HG02870 (cell line): ENCODE measurements at regions not wholly inside any gene's neighbourhood (a gene's known extent, or its start where the extent isn't known, plus 50 kb on each side); places are given as distances from the start of the nearest gene placed in this dataset.

ENCODE experiments used
- ATAC-seq: cut with Tn5 transposase; IDR thresholded peaks from one replicate; pipeline ENCODE4 v1.9.1; 2021; ENCODE audit warnings: mild to moderate bottlenecking, moderate library complexity; ENCODE audit not compliant: unreplicated experiment

DNA sequence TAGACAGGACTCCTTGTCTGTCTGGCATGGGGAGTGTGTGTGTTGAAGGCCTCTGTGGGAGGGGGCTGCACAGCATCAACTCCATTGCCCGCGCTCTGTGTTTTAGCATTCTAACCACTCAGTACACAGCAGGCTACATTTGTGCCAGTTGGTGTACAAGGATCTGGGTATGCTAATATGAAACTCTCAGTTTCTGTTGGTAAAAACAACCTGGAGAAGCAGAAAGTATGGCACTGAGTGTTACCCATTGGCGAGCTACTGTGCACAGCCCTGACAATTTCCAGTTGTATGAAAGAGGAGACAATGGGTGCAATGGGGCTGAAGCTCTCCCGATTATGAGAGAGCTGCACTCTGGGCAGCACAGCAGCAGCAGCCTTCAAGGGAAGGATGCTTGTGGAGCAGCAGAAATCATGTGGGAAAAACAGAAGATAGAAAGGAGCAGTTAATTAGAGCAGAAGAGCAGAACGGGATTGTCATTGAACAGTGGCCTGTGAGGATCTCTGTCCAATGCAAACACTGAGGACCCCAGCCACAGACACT lies 443.6 kb downstream of the CBLN2 start:
- no peak for ATAC-seq

DNA sequence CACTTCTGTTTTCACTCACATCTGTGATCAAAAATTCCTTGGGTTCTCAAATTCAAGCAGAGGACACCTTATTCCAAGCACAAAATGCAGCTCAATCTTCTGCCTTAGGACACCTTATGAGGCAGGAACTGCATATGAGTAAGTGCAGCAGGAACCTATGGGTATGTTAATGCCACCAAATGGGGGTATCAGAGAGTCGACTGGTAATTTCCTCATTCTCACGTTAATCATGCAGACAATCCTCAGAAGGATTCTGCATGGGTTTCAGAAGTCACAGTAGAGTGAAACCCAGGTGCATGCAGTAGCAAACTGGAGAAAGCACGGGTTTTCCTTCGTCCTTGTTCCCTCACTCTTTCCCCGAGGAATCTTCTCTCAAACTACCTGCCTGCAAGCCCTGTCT lies 452.8 kb downstream of the CBLN2 start:
- no peak for ATAC-seq

DNA sequence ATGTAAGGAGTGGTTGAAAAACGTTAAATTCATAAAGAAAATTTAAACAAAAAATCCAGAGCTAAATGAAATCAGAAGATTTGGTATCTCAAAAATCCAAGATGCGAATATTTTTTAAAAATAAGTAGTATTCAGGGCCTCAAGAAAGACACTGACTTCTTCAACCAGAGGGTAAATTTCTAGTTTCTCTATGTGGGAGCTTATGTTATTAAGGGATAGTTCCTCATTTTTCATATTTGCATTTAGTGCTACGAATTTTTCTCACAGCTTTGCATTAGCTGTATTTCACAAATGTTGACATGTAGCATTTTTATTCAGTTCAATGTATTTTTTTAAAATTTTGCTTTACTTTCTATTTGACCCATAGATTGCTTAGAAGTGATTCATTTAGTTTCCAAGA lies 454.7 kb downstream of the CBLN2 start:
- ATAC-seq = no peak

DNA sequence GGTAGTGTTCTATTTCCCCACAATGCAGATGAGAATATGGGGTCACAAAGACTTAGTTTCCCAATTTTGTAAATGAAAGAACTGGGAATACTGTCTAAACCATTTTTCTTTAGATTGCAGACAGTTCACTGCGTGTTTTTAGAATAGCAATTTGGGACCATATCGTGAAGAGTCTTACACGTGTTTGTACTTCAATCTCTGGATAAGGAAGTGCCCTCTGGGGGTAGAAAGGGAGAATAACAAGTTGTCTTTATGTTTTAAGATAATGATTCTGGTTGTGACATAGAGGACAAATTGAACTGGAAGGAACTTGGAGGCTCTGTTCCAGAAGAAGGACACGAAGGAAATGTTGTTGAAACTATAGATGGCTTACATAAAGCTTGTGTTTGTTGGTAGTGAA lies 457.7 kb downstream of the CBLN2 start:
- ATAC-seq = no peak

DNA sequence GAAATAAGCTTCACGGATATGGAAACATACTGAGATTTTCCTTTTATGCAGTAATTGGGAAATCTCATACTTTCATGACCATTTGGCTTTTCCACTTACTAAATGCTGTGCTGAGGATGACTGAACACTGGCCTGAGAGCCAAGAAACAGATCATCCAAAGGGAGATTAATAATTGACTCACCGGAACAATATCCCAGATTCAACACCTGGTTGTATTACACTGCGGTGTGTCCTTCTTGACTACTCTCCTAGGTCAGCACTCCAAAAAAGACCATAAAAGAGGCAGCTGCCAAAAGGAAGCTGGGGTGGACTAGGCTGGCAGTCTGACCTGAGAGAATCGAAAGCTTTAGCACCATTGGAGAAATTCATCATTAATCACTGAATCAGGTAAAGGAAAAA lies 469.1 kb downstream of the CBLN2 start:
- no peak for ATAC-seq

DNA sequence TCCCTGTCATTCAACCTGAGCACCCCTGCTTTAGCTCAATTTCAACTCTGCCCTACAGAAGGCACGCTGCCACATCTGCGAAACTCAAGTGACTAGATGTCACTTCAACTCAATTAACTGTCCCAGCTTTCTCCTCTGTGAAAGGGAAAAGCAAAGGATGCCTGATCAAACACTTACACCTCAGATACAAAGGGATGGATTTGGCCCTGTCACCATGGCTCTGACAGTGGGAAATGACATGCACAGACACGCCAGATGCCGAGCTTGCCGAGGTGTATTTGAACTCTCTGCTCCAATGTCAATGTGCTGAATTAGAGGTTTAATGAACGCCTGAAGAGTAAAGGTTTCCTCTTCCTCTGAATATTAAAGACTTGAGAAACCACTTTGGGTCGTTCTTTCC lies 481.1 kb downstream of the CBLN2 start:
- ATAC-seq = no peak

DNA sequence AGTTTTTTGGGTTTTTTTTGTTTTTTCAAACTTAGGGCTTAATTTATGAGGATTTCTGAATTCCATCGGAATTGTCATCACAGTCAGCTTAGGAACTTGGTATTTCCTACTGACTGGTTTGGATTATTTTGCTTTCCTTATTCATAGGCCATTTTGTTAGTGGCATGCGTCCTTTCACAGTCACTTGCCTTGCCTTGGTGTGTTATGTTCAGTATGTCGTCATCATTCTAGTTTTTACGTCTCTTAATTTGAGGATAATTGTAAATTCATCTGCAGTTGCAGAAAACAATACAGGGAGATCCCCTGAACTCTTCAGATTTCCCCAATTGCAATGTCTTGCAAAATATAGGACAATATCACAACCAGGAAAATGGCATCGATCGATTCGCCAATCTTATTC lies 485.3 kb downstream of the CBLN2 start:
- ATAC-seq = no peak

DNA sequence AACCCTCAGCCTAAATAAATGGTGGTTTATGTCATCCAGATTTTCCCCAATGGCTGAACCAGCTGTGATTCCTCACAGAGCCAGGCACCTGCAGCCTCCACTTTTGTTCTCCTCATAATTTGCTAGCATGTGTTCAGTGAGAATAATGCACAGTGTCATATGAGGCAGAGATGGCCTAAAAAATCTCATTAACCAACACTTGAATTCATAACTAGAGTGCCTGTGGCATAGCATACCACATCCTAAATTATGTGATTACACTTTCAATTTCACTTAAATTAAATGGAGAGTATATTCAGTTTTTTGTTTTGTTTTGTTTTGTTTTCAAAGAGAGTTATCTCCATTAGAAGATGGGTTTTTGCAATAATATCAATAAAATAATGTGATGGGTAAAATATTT lies 488.0 kb downstream of the CBLN2 start:
- ATAC-seq = no peak

DNA sequence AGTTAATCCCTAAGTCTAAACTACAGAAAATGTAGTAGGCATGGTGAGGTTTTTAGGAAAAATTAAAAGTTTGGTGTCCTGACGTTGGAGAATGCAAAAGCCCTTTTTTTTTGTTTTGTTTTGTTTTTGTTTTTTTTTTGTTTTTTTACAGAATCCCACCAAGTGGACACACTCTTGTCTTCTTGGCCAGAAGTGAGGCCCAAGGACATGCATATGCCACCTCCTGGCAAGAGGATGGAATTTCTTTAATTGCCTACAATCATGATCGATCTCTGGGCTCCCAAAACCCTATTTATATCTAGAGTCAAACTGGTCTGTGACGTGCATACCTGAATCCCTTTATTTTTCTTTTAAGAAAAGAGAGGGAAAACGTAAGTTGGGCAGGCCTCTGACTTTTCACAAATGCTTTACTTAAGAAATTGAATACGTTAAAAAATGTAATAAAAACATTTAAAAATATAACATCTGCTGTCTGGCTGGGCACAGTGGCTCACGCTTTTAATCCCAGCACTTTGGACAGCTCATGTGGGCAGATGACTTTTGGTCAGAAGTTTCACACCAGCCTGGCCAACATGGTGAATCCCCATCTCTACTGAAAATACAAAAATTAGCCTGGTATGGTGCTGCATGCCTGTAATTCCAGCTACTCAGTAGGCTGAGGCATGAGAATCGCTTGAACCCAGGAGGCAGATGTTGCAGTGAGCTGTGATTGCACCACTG lies 502.7 kb downstream of the CBLN2 start:
- ATAC-seq = no peak

DNA sequence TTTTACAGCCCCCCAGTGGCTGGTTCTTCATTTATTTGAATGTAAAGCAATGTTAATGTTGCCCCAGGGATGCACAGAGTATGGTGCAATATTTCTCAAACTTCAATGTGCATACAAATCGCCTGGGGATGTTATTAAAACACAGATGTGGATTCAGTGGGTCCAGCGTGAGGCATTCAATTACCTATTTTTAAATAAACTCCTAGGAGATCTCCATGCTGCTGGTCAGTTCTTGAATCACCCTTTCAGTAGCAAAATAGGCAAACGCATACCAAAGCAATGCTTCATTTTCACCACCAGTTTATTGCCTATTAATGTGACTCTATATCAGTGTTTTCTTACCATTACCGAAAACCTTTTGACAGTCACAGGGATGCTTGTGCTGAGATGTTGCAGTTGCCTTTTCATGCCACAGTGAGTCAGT lies 530.7 kb downstream of the CBLN2 start:
- no peak for ATAC-seq

DNA sequence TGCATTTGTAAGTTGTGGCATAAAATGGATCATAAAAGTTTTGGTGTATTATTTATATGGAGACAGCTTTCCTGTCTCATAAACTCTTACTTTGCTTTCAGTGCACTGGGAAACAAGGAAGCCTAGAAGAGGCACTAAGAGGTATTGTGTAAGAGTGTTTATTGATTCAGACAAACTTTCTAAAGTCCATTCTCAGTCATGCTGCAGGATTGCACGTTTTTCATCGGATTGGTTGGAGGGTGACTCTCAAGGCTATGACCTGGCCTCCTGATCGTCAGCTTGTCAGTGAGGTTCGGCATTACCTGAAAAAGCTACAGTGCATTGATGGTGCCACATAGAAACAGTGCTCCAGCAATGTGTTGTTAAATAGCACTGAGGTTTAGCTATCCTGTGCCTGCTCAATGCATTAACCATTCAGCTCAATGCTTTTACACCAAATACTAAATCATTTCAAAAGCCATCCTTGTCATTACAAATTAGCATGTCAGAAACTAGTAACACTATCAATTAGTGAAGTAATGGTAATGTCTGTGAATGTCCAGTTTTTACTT lies 545.5 kb downstream of the CBLN2 start:
- no peak for ATAC-seq

DNA sequence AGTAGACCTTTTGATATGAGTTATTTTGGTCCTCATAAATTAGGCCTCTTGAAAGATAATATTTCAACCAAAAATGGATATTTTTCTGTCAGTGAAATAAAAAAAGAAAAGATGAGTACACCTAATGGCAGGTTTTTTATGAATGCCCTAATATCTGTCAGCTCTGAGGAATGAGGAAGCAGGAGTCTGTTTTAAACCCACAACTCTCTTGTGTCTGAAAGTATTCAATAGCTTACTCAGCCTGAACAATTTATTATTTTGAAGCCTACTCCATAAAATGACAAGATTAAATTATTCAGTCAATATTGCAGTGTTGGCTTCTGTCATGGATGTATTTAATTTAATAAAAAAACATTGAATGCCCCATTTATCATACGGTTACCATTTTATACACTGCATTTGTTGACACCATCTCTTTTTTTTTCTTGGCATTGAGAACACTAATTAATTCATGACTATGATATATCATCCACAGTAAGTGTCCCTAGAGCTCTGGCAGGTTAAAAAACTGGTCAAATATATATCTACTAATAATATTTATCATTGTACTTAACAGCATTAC lies 548.2 kb downstream of the CBLN2 start:
- ATAC-seq = no peak

DNA sequence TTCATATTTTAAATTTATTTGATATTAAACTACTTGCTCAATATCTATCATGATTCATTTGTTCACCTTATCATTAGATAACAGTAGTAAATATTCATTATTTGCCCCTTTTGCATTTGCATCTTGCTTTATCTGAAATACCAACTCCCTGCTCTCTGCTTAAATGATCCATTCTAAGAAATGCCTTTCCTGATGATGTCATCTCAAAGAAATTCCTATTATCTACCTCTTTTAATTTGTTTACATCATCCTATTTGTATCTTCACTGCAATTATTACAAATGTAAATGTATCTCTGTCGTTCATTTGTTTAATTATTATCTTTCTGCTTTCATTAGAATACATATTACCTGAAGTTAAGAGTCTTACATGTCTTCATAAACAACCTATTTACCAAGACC lies 549.9 kb downstream of the CBLN2 start:
- no peak for ATAC-seq

DNA sequence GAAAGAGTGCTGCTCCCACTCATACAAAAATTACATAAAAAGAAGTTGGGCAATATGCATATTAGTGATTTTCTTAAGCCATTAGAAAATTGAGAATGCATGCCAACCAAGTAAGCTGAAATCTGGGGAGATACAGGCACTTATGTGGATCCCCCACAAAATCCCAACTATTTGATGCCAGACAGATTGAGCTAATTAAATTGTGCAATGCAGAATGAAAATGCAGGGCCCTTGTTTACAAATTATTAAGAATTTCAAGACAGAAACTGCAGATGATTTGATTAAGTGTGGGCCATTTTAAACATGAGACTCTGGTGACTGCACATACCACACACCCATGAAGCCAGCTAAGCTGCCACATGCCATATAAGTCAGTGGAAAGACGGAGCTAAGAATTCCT lies 554.5 kb downstream of the CBLN2 start:
- ATAC-seq = no peak

DNA sequence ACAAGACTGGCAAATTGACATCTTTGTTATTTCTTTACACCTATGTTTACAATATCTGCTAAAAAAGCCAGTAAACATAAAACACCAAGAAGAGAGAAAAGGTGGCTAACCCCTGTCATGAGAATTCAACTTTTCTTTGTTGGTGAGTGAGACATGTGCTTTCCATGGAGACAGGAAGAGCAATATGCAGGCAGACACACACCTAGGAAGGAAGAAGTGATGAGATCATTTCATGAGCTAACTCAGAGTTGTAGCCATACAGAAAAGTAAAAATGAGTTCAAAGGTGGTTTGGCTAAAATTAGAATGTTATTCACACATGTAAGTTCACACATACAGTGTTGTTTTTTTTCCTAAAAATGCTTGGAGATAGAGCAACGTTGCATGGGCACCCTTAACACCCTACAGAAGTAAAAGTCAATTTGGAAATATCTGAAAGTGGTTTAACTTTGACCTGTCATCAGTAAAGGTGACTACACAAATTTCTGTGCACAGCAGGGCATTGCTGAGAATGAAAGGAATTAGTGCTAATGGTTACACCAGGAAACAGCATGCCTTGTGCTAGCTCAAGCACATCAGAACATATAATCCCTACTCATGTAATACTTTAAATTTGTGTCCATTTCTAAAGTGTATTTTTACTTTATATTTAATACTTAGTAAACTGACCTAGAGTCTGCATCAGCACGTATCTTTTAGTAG lies 557.6 kb downstream of the CBLN2 start:
- ATAC-seq = no peak

DNA sequence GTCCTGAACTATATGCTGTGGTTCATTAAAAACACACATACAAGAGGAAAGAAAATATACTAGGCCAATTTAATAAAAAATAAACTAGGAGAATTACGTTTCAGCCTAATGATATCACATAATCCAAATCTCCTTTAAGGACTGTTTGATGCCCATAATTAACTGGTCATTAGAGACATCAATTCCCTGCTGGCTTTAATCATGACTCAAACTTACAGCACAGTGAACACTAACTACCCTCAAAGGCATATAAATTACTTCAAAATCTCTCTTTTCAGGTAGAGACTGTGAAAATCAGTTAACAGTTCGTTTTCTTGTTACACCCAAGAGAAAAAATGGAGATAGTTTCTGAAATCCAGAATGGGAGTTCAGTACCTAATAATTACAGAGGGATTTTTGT lies 567.4 kb downstream of the CBLN2 start:
- ATAC-seq = no peak

DNA sequence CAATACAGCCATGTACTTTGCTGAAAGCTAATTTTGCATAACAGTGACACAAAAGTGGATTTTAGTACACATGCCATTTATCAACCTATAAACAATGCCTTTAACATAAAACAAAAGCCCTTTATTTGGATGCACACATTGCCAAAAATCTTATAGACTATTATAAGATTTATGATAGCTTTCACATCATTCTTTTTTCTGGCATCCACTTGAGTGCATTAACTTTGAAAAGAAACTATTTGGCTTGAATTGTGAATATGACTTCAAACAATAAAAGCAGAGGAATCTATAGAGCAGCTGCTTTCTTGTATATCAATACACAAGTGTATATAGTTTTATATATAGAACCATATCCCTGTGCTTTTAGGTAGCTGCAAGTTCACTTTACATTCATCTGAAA lies 577.4 kb downstream of the CBLN2 start:
- no peak for ATAC-seq

DNA sequence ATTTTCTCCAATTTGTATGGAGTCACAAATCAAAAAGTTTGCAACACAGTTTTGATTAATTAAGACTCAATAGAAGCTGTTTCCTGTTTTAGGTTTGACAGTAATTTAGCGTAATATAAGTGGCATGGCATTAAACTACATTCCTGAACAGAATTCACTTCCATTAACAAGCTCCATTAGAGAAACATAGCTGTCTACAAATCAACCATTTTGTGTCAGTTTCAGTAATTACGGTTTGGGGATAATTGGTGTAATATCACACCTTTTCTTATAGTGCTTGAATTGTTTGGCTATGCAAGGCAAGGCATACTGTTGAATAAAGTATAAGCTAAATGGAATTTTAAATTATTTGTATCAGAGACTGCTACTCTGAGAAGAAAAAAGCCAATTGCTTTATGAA lies 585.5 kb downstream of the CBLN2 start:
- ATAC-seq = no peak

DNA sequence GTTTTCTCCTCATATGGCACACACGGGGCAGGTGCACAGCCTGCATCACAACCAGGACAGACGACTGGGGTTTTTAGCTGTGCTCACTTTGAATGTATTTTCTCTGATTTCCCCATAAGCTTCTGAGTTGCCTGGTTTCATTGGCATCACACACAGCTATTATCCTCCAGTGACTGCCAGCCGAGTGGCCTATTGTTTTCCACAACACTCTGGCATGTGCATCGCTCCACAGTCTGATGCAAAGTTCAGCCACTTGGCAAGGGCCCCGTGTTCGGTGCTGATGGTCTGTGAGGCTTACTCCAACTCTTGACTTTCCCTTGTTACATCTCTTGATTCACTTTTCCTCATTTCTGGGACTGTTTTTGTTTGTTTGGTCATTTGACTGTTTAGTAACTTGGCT lies 593.1 kb downstream of the CBLN2 start:
- ATAC-seq = no peak

DNA sequence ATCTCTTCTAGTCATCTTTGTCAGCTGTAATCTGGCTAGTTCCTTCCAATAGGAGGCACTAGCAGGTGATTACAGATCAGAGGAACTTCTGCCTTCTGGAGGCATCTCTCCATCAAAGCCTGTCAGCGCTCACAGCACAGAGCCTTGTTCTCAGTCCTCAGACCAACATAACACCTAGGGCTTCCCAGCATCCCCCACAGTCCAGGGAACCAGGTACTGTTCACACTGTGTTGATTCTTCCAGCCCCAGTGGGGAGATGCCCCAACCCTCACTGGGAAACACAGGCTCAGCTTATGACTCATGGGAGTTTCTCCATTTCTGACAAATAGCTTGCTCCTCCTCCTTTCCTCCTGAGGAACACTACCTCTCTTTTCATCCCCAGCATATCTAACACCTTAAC lies 601.7 kb downstream of the CBLN2 start:
- no peak for ATAC-seq

DNA sequence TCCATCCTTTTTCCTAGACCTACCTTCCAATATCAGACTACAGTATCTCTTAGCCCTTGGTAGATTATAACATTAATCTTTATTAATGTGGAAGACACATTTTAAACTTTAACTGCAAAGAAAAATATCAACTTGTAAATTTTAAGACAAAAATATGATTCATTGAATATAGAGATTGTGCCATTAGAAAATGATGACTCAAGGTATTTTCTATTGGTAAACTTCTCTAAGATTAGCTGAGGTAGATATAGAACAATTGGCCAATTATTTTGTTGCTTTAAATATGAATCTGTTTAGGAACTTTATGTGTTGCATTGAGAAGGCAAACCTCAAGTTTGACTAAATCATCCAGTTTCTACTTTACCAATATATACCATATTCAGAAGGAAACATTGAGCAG lies 604.7 kb downstream of the CBLN2 start:
- no peak for ATAC-seq

DNA sequence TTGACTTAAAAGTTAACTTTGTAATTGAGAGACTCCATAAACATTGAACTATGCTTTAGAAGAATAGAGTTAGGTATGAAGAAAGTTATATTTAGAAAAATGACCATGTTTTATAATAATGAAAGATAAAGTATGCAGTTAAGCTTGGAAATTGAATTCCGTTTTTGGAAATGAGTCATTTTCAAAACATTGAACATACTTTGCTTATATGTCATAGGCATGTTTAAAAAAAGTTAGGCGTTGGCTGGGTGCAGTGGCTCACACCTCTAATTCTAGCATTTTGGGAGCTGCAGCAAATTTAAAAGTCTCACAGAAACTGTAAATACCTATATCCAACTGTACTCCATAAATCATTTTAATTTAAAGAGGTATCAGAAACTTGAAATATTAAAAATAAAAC lies 607.4 kb downstream of the CBLN2 start:
- no peak for ATAC-seq
